Ascending aorta (tissue), 2 donors: ENCODE measurements at regions not wholly inside any gene's neighbourhood (a gene's known extent, or its start where the extent isn't known, plus 50 kb on each side); places are given as distances from the start of the nearest gene placed in this dataset.

Source experiments
- DNase-seq, 2 donors: peaks; one replicate each; pipeline ENCODE4 v3.0.0-alpha.2; 2019; ENCODE audit warnings: low spot score in 2 of 2
- H3K27ac ChIP-seq, 2 donors: fragments of 200-600 bp; sonication (generic); one replicate each; pipeline ENCODE4 v1.5.1; 2016 to 2017; ENCODE audit warnings: mild to moderate bottlenecking in 1 of 2
- H3K27me3 ChIP-seq: fragments of 200-600 bp; sonication (generic); one replicate; pipeline ENCODE4 v1.5.1; 2017
- H3K36me3 ChIP-seq, 2 donors: fragments of 200-600 bp; sonication (generic); one replicate each; pipeline ENCODE4 v1.5.1; 2016
- H3K4me1 ChIP-seq, 2 donors: fragments of 200-600 bp; sonication (generic); one replicate each; pipeline ENCODE4 v1.5.1; 2016 to 2017; ENCODE audit warnings: mild to moderate bottlenecking in 1 of 2
- H3K4me3 ChIP-seq, 2 donors: fragments of 200-600 bp; sonication (generic); one replicate each; pipeline ENCODE4 v1.5.1; 2016 to 2017; ENCODE audit warnings: mild to moderate bottlenecking in 1 of 2
- H3K9me3 ChIP-seq, 2 donors: fragments of 200-600 bp; sonication (generic); one replicate each; pipeline ENCODE4 v1.5.1; 2016
- CTCF ChIP-seq, 3 experiments: fragments of 200-600 bp in 2 of 3; fragments of 450-650 bp in 1 of 3; sonication (generic) in 2 of 3; IDR thresholded peaks; one replicate each; pipeline ENCODE4 v1.5.1; 2016 to 2019; ENCODE audit warnings: antibody characterized with exemption in 3 of 3, mild to moderate bottlenecking in 1 of 3, moderate library complexity in 1 of 3
- intact Hi-C: fragments of 100-400 bp; cut with DNase I; formaldehyde crosslinking; loops from one replicate; pipeline ENCODE4 v1.15.1; 2023

GRCh38 chr12:128133321-128134073, 133.5 kb upstream of the TMEM132C start:
- no peak overlapping the region for H3K27ac ChIP-seq
- H3K9me3 ChIP-seq, result no peaks in the 10 kb centered on the region
- no peaks in the 10 kb centered on the region for H3K27me3 ChIP-seq
- H3K4me1 ChIP-seq, result no peaks in the 10 kb centered on the region
- H3K36me3 ChIP-seq, result no peaks in the 10 kb centered on the region
- H3K4me3 ChIP-seq, result no peak overlapping the region
- DNase-seq, result no peak
- intact Hi-C loops, result no loop called here
- no peak for TF ChIP-seq CTCF (IDR thresholded peaks at IDR 0.05)

GRCh38 chr12:128137140-128137539, 129.8 kb upstream of the TMEM132C start:
- Histone ChIP-seq H3K4me1 (no peaks in the 10 kb centered on the region), H3K36me3 (no peaks in the 10 kb centered on the region), H3K4me3 (no peak overlapping the region), H3K9me3 (no peaks in the 10 kb centered on the region), H3K27me3 (no peaks in the 10 kb centered on the region), H3K27ac (no peak overlapping the region)
- intact Hi-C loops, result no loop called here
- DNase-seq, result no peak
- TF ChIP-seq CTCF (IDR thresholded peaks at IDR 0.05), result no peak

GRCh38 chr12:128138125-128138524, 128.8 kb upstream of the TMEM132C start:
- H3K36me3 ChIP-seq, result no peaks in the 10 kb centered on the region

GRCh38 chr12:128140551-128140950, 126.4 kb upstream of the TMEM132C start:
- DNase-seq, result no peak
- H3K4me3 ChIP-seq, result no peak overlapping the region
- no peaks in the 10 kb centered on the region for H3K9me3 ChIP-seq
- H3K27me3 ChIP-seq, result no peaks in the 10 kb centered on the region
- H3K4me1 ChIP-seq, result no peaks in the 10 kb centered on the region
- no peaks in the 10 kb centered on the region for H3K36me3 ChIP-seq
- TF ChIP-seq CTCF (IDR thresholded peaks at IDR 0.05), result no peak
- intact Hi-C loops, result no loop called here
- H3K27ac ChIP-seq, result no peak overlapping the region

More at GRCh38 chr12:128138125-128138524, 128.8 kb upstream of the TMEM132C start:
- intact Hi-C loops, result no loop called here
- DNase-seq, result no peak
- Histone ChIP-seq H3K27me3 (no peaks in the 10 kb centered on the region), H3K27ac (no peak overlapping the region), H3K4me1 (no peaks in the 10 kb centered on the region), H3K4me3 (no peak overlapping the region), H3K9me3 (no peaks in the 10 kb centered on the region)
- no peak for TF ChIP-seq CTCF (IDR thresholded peaks at IDR 0.05)

- no peak overlapping the region for H3K27ac ChIP-seq
- no peak for DNase-seq
- no peaks in the 10 kb centered on the region for H3K4me1 ChIP-seq
- no peaks in the 10 kb centered on the region for H3K9me3 ChIP-seq
- H3K4me3 ChIP-seq, result no peak overlapping the region
- TF ChIP-seq CTCF (IDR thresholded peaks at IDR 0.05), result no peak
- intact Hi-C loops, result no loop called here
- no peaks in the 10 kb centered on the region for H3K36me3 ChIP-seq
- H3K27me3 ChIP-seq, result no peaks in the 10 kb centered on the region
Measured at GRCh38 chr12:128150961-128151360, 116.0 kb upstream of the TMEM132C start.
